Coronary artery (tissue), 2 donors: ENCODE measurements at regions not wholly inside any gene's neighbourhood (a gene's known extent, or its start where the extent isn't known, plus 50 kb on each side); places are given as distances from the start of the nearest gene placed in this dataset.

Source experiments
- DNase-seq: peaks from one replicate; pipeline ENCODE4 v3.0.0-alpha.2; 2017; ENCODE audit warnings: low spot score
- H3K27ac ChIP-seq, 2 donors: fragments of 200-600 bp; sonication (generic); one replicate each; pipeline ENCODE4 v1.5.1; 2016 to 2019
- H3K4me3 ChIP-seq: fragments of 200-600 bp; sonication (generic); 2 replicates; pipeline ENCODE4 v1.5.1; 2016; ENCODE audit warnings: mild to moderate bottlenecking, moderate library complexity
- TF ChIP-seq, protein P1 (sequence below): fragments of 200-600 bp; sonication (generic); IDR thresholded peaks from one replicate; pipeline ENCODE4 v1.5.1; 2019; ENCODE audit warnings: antibody characterized with exemption

DNA sequence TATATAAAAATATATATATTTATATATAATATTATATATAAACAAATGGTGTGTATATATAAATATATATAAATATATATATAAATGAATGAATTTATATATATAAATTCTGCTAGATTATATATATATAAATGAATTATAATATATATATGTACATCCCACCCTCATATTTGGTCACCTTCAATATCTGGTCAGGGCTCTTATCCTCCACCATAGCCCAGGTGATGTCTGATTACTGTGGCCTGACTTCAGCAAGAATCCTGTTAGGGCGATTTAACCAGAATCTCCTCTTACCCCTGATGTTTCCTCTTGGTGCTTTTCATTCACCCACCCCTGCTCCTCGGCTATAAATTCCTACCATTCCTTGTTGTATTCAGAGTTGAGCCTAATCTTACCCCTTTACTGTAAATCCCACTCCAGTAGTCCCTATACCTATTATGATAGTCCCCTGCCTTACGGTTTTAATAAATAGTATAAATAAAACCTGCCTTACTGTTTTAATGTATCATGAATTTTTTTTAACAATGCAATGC lies 439.6 kb downstream of the PLOD2 start:
- no peak overlapping the region for H3K27ac ChIP-seq
- TF ChIP-seq, protein P1, sequence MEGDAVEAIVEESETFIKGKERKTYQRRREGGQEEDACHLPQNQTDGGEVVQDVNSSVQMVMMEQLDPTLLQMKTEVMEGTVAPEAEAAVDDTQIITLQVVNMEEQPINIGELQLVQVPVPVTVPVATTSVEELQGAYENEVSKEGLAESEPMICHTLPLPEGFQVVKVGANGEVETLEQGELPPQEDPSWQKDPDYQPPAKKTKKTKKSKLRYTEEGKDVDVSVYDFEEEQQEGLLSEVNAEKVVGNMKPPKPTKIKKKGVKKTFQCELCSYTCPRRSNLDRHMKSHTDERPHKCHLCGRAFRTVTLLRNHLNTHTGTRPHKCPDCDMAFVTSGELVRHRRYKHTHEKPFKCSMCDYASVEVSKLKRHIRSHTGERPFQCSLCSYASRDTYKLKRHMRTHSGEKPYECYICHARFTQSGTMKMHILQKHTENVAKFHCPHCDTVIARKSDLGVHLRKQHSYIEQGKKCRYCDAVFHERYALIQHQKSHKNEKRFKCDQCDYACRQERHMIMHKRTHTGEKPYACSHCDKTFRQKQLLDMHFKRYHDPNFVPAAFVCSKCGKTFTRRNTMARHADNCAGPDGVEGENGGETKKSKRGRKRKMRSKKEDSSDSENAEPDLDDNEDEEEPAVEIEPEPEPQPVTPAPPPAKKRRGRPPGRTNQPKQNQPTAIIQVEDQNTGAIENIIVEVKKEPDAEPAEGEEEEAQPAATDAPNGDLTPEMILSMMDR: no peak
- H3K4me3 ChIP-seq: no peak overlapping the region
- no peak for DNase-seq

DNA sequence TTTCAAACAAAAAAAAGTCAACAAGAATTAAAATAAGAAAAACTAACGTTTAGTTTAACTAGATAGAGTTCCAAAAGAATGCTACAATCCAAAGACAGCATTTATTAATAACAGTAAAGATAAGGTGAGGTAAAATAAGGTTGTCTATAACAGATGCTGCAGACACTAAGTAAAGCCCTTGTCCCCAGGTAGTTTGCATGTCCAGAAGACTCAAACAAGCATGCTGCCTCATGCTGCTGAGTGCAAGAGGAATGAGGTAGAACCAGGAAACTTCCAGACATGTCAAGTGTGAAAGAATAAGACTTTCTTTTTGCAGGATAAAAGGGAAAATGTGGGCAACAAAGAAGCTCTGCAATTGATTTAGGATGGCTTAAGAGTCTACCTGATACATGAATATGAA lies 439.2 kb downstream of the PLOD2 start:
- TF ChIP-seq, protein P1: no peak
- H3K4me3 ChIP-seq: no peak overlapping the region
- no peak for DNase-seq
- no peak overlapping the region for H3K27ac ChIP-seq

DNA sequence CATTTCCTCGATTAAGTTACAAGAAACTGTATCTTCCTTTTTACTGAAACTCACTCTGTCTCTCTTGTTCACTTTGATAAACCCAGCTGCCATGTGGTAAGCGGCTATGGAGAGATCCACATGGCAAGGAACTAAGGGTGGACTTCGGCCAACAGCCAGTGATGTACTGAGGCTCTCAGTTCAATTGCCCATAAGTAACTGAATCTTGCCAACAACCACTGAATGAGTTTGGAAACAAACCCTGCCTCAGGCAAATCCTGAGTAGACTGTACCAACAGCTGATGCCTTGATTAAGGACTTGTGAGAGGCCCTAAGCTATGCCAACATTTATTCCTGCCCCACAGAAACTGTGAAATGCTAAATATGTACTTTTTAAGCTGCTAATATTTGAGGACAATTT lies 433.5 kb downstream of the PLOD2 start:
- no peak overlapping the region for H3K27ac ChIP-seq
- TF ChIP-seq, protein P1: no peak
- DNase-seq: no peak
- no peak overlapping the region for H3K4me3 ChIP-seq

DNA sequence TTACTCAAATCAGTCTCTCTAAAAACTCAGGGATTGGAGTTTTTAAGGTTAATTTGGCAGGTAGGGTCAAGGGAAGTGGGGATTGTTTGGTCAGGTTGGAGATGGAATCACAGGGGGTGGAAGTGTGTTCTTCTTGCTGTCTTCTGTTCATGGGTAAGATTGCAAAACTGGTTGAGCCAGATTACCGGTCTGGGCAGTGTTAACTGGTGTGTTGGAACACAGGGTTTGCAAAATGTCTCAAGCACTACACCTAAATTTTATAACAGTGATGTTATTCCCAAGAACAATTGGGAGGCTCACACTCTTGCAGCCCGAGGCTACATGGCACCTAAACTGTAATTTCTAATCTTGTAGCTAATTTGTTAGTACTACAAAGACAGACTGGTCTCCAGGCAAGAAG lies 425.4 kb downstream of the PLOD2 start:
- H3K4me3 ChIP-seq: no peak overlapping the region
- TF ChIP-seq, protein P1: no peak
- no peak for DNase-seq
- H3K27ac ChIP-seq: no peak overlapping the region

DNA sequence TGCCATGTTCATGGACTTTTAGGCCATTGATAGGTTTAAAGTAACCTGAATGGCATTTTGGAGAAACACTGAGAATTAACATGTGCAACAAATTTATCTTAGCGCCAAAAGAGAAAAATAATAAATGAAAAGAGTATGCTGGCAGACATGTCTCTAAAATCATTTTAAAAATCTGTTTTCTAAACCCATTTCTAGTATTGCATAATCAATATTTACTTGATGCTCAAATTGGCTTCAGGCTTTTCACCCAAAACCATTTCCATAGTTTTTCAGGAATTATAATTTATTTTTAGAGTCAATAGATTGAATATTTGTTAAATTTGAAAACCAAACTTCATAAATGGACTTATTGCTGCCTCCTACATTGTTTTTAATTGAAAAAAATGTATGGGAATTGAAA lies 423.0 kb downstream of the PLOD2 start:
- no peak for DNase-seq
- TF ChIP-seq, protein P1: no peak
- no peak overlapping the region for H3K27ac ChIP-seq
- no peak overlapping the region for H3K4me3 ChIP-seq

DNA sequence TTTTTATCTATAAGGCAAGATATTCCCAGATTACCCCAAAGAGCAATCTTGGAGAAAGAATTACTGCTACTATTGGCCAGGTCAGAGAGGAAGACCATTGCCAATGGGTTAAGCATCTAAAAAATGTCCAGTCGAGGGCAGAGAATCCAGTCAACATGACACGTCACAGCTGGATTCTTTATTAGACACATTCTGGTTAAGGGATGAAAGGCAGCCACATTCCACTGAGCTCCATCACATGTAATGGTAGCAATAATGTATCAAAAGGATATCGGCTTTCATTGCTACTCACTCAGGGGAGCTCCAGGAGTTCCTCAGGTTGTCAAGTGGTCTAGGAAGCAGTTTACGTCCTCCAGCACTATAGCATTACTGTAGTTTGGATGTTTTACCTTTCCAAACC lies 421.1 kb downstream of the PLOD2 start:
- H3K4me3 ChIP-seq: no peak overlapping the region
- TF ChIP-seq, protein P1: no peak
- no peak for DNase-seq
- H3K27ac ChIP-seq: no peak overlapping the region

DNA sequence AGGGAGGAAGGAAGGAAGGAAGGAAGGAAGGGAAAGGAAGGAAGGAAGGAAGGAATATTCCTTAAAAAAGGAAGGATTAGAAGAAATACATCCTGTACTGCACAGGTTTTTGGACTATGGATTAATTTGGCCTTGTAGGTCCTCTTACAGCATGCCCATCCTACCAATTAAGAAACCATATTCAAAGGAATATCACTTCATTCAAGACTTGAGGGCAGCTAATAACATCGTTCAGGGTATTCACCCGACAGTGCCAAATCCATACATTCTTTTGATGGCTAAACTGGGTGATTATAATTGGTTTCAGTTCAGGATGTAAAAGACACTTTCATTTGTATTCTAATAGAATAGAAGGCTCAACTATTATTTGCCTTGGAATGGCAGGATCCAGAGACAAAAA lies 410.3 kb downstream of the PLOD2 start:
- DNase-seq: no peak
- TF ChIP-seq, protein P1: no peak

More for the DNA sequence above, 410.3 kb downstream of the PLOD2 start:
- Histone ChIP-seq H3K4me3 (no peak overlapping the region), H3K27ac (no peak overlapping the region)
